KMS-11 (cell line): ENCODE measurements at regions not wholly inside any gene's neighbourhood (a gene's known extent, or its start where the extent isn't known, plus 50 kb on each side); places are given as distances from the start of the nearest gene placed in this dataset.

Experiments used
- H2AFZ ChIP-seq: fragments of 200-600 bp; sonication (generic); 2 replicates; pipeline ENCODE4 v1.6.1; 2016; ENCODE audit warnings: antibody characterized with exemption, mixed run types, low read depth
- H3K27ac ChIP-seq: fragments of 200-600 bp; sonication (generic); 2 replicates; pipeline ENCODE4 v1.6.1; 2016; ENCODE audit warnings: mild to moderate bottlenecking, mixed run types
- H3K27me3 ChIP-seq: fragments of 200-600 bp; sonication (generic); 2 replicates; pipeline ENCODE4 v1.6.1; 2017; ENCODE audit warnings: mild to moderate bottlenecking, low read depth, mixed run types, moderate library complexity; ENCODE audit not compliant: insufficient read depth
- H3K36me3 ChIP-seq: fragments of 200-600 bp; sonication (generic); 2 replicates; pipeline ENCODE4 v1.6.1; 2017; ENCODE audit warnings: mild to moderate bottlenecking, mixed run types; ENCODE audit not compliant: insufficient read depth
- H3K4me1 ChIP-seq: fragments of 200-600 bp; sonication (generic); 2 replicates; pipeline ENCODE4 v1.6.1; 2016; ENCODE audit warnings: mild to moderate bottlenecking, low read depth, mixed run types; ENCODE audit not compliant: poor library complexity, severe bottlenecking
- H3K4me2 ChIP-seq: fragments of 200-600 bp; sonication (generic); 2 replicates; pipeline ENCODE4 v1.7.0; 2016; ENCODE audit warnings: mild to moderate bottlenecking, mixed run types
- H3K4me3 ChIP-seq: fragments of 200-600 bp; sonication (generic); IDR thresholded peaks from 2 replicates; pipeline ENCODE4 v1.6.1; 2017; ENCODE audit warnings: low read depth, low read length, mixed read lengths; ENCODE audit not compliant: insufficient read depth
- H3K79me2 ChIP-seq: fragments of 200-600 bp; sonication (generic); 2 replicates; pipeline ENCODE4 v1.6.1; 2016; ENCODE audit warnings: low read depth, mixed run types; ENCODE audit not compliant: insufficient read depth
- H3K9ac ChIP-seq: fragments of 200-600 bp; sonication (generic); 2 replicates; pipeline ENCODE4 v1.6.1; 2016; ENCODE audit warnings: mild to moderate bottlenecking, mixed run types
- H4K20me1 ChIP-seq: fragments of 200-600 bp; sonication (generic); 2 replicates; pipeline ENCODE4 v1.6.1; 2016; ENCODE audit warnings: mild to moderate bottlenecking, mixed run types; ENCODE audit not compliant: insufficient read depth
- TF ChIP-seq, protein P1 (sequence below): fragments of 200-600 bp; sonication (generic); conservative IDR thresholded peaks from 2 replicates; pipeline ENCODE4 v1.6.1; 2017; ENCODE audit warnings: low read depth, mild to moderate bottlenecking, antibody characterized with exemption, low read length, moderate library complexity, mixed read lengths

DNA sequence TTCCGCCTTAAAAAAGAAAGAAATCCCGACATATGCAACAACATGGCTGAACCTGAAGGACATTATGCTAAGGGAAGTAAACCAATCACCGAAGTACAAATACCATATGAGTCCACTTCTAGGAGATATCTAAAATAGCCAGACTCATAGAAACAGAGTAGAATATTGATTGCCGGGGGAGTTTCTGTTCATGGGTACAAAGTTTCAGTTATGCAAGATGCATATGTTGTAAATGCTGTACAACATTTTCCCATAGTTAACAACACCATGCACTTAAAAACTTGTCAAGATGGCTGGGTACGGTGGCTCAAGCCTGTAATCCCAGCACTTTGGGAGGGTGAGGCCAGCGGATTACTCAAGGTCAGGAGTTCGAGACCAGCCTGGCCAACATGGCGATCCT is 251.5 kb upstream of the EEF2KMT start:
- Histone ChIP-seq H3K4me1 (no peaks in the 10 kb centered on the region), H3K79me2 (no peaks in the 10 kb centered on the region), H3K27me3 (no peaks in the 10 kb centered on the region), H4K20me1 (no peaks in the 10 kb centered on the region), H2AFZ (no peak overlapping the region), H3K27ac (no peak overlapping the region), H3K36me3 (no peaks in the 10 kb centered on the region), H3K4me3 (no peak overlapping the region), H3K4me2 (no peak overlapping the region), H3K9ac (no peak overlapping the region)
- TF ChIP-seq, protein P1, sequence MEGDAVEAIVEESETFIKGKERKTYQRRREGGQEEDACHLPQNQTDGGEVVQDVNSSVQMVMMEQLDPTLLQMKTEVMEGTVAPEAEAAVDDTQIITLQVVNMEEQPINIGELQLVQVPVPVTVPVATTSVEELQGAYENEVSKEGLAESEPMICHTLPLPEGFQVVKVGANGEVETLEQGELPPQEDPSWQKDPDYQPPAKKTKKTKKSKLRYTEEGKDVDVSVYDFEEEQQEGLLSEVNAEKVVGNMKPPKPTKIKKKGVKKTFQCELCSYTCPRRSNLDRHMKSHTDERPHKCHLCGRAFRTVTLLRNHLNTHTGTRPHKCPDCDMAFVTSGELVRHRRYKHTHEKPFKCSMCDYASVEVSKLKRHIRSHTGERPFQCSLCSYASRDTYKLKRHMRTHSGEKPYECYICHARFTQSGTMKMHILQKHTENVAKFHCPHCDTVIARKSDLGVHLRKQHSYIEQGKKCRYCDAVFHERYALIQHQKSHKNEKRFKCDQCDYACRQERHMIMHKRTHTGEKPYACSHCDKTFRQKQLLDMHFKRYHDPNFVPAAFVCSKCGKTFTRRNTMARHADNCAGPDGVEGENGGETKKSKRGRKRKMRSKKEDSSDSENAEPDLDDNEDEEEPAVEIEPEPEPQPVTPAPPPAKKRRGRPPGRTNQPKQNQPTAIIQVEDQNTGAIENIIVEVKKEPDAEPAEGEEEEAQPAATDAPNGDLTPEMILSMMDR: no peak

DNA sequence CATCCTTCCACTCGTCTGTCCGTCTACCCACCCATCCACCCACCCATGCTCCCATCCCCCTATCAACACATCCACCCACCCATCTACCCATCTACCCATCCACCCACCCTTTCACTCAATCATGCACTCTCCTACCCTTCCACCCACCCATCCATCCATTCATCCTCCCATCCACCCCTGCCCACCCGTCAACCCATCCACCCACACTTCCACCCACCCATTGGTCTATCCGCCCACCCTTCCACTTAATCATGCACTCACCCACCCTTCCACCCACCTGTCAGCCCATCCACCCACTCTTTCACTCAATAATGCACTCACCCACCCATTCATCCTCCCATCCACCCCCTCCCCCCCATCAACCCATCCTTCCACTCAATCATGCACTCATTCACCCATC is 250.0 kb upstream of the EEF2KMT start:
- Histone ChIP-seq H3K27me3 (no peaks in the 10 kb centered on the region), H3K4me2 (no peak overlapping the region), H3K9ac (no peak overlapping the region), H3K36me3 (no peaks in the 10 kb centered on the region), H3K27ac (no peak overlapping the region), H3K4me3 (no peak overlapping the region), H3K4me1 (no peaks in the 10 kb centered on the region), H4K20me1 (no peaks in the 10 kb centered on the region), H2AFZ (no peak overlapping the region), H3K79me2 (no peaks in the 10 kb centered on the region)
- TF ChIP-seq, protein P1: no peak

DNA sequence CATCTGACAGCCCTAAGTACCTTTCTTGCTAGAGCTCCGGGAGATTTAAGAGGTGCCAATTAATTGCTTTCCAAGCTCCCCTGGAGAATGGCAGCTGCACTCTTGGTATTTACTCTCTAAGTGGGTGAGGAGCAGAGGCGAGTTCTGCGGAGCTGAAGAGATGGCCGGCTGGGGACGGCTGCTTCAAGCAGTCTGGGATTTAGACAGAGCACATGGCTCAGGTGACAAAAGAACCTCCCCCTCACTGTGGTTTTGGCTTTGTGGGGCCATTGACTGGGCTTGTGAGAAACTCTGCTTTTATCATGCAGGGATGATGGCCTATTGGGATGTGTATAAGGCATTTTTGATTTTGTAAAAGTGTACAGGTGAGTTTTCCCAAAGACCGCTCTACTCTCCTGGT is 239.3 kb upstream of the EEF2KMT start:
- Histone ChIP-seq H3K4me1 (no peaks in the 10 kb centered on the region), H4K20me1 (no peaks in the 10 kb centered on the region), H3K27ac (no peak overlapping the region), H2AFZ (no peak overlapping the region), H3K27me3 (no peaks in the 10 kb centered on the region), H3K4me3 (no peak overlapping the region), H3K4me2 (no peak overlapping the region), H3K9ac (no peak overlapping the region), H3K79me2 (no peaks in the 10 kb centered on the region), H3K36me3 (no peaks in the 10 kb centered on the region)
- TF ChIP-seq, protein P1: no peak

DNA sequence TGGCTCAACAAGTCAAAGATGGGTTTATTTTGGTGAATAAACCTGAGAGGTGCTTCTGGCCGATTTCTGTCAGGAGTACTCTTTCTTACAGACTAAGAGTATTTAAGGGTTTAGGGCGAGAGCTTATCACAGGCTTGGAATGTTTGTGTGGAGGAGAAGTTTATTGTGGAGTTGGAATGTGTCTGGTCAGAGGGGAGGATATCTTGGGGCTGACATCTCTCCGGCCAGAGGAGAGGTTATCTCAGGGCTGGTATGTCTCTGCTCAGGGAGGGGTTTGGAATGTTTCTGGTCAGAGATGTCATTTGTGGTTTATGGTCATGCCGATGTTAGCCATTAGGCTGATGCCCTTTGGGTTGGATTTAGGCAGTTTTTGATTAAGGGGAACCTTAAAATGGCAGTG is 236.4 kb upstream of the EEF2KMT start:
- Histone ChIP-seq H2AFZ (no peak overlapping the region), H3K4me2 (no peak overlapping the region), H3K79me2 (no peaks in the 10 kb centered on the region), H3K27me3 (no peaks in the 10 kb centered on the region), H3K4me3 (no peak overlapping the region), H3K36me3 (no peaks in the 10 kb centered on the region), H3K4me1 (no peaks in the 10 kb centered on the region), H3K9ac (no peak overlapping the region), H4K20me1 (no peaks in the 10 kb centered on the region), H3K27ac (no peak overlapping the region)
- TF ChIP-seq, protein P1: no peak

DNA sequence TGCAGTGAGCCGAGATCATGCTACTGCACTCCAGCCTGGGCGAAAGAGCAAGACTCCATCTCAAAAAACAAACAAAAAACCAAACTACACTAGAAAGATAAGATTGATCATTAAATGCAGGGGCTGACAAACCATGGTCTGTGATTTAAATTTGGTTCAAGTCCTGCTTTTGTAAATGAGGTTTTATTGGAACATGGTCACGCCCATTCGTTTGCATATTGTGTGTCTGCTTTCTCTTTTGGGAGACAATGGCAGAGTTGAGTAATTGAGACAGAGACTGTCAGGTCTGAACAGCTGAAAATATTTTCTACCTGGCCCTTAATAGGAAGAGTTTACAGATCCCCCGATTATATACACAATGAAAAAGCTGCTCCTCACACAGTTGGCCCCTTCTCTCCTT is 235.5 kb upstream of the EEF2KMT start:
- no peak overlapping the region for H3K4me3 ChIP-seq
- no peak overlapping the region for H3K4me2 ChIP-seq
- H2AFZ ChIP-seq: no peak overlapping the region
- TF ChIP-seq, protein P1: no peak
- no peaks in the 10 kb centered on the region for H4K20me1 ChIP-seq
- H3K36me3 ChIP-seq: no peaks in the 10 kb centered on the region
- no peaks in the 10 kb centered on the region for H3K4me1 ChIP-seq
- no peak overlapping the region for H3K27ac ChIP-seq
- H3K79me2 ChIP-seq: no peaks in the 10 kb centered on the region
- no peak overlapping the region for H3K9ac ChIP-seq
- no peaks in the 10 kb centered on the region for H3K27me3 ChIP-seq
